ENCODE measurements at regions not wholly inside any gene's neighbourhood (a gene's known extent, or its start where the extent isn't known, plus 50 kb on each side); places are given as distances from the start of the nearest gene placed in this dataset.

- TF ChIP-seq CTCF (IDR thresholded peaks at IDR 0.05) (no peak), POLR2A (IDR thresholded peaks at IDR 0.05) (no peak), EP300 (IDR thresholded peaks at IDR 0.05) (no peak), POLR2AphosphoS5 (IDR thresholded peaks at IDR 0.05) (no peak)
These were observed 358.1 kb downstream of the SMOC2 start for GRCh38 chr6:168799067-168799466.
